Right lobe of liver (tissue), 6 donors: ENCODE measurements at regions not wholly inside any gene's neighbourhood (a gene's known extent, or its start where the extent isn't known, plus 50 kb on each side); places are given as distances from the start of the nearest gene placed in this dataset.
"Not testable (repeated sequence)": the region's sequence is repeated elsewhere in the genome, so short reads cannot be mapped to it uniquely, and the experiment has no call there.

Source experiments
- ATAC-seq, 4 donors: fragments of 200-7000 bp; cut with Tn5 transposase; one replicate each; pipeline ENCODE4 v1.9.1; 2020; ENCODE audit warnings: mild to moderate bottlenecking in 4 of 4, moderate library complexity in 4 of 4
- DNase-seq, 3 donors: peaks; one replicate each; pipeline ENCODE4 v3.0.0-alpha.2; 2020
- H3K27ac ChIP-seq, 3 donors: fragments of 200-600 bp; one replicate each; pipeline ENCODE4 v1.8.0; 2022
- H3K27me3 ChIP-seq, 2 donors: fragments of 200-600 bp; one replicate each; pipeline ENCODE4 v1.8.0; 2022
- H3K36me3 ChIP-seq, 4 donors: fragments of 200-600 bp; sonication (generic) in 1 of 4; one replicate each; pipeline versions ENCODE4 v1.5.1 to v1.8.0; 2017 to 2022; ENCODE audit warnings: control low read depth in 1 of 4
- H3K4me1 ChIP-seq, 4 donors: fragments of 200-600 bp; sonication (generic) in 1 of 4; one replicate each; pipeline versions ENCODE4 v1.5.1 to v1.8.0; 2017 to 2022; ENCODE audit warnings: control low read depth in 1 of 4
- H3K4me3 ChIP-seq, 3 donors: fragments of 200-600 bp; one replicate each; pipeline ENCODE4 v1.8.0; 2022
- H3K9me3 ChIP-seq, 4 donors: fragments of 200-600 bp; sonication (generic) in 1 of 4; one replicate each; pipeline versions ENCODE4 v1.5.1 to v1.8.0; 2017 to 2022; ENCODE audit warnings: control low read depth in 1 of 4
- CTCF ChIP-seq, 4 donors: fragments of 200-600 bp in 3 of 4; fragments of 450-650 bp in 1 of 4; IDR thresholded peaks; one replicate each; pipeline versions ENCODE4 v1.5.1 to v1.8.0; 2016 to 2022; ENCODE audit warnings: antibody characterized with exemption in 4 of 4, mild to moderate bottlenecking in 2 of 4
- POLR2A ChIP-seq: fragments of 450-650 bp; IDR thresholded peaks from one replicate; pipeline ENCODE4 v1.6.1; 2017; ENCODE audit warnings: antibody characterized with exemption, mild to moderate bottlenecking
- WGBS: methylation state at CpG from one replicate; pipeline ENCODE4 v1.1.6; 2018; ENCODE audit warnings: low coverage, low lambda C conversion rate; ENCODE audit not compliant: insufficient coverage; ENCODE audit errors: missing lambda C conversion rate; 5-methylcytosine and 5-hydroxymethylcytosine counted together
- intact Hi-C, 2 donors: fragments of 100-400 bp; cut with DNase I; formaldehyde crosslinking; loops; one replicate each; pipeline versions ENCODE4 v1.11.2 to v1.14.1; 2022
- donor health status: DM: no; HTN: yes; CAD: no.
- donor health status: DM: no; HTN: no; CAD: no.
- donor health status: DM: no; HTN: no; CAD: no.
- donor health status: DM: no; HTN: yes; CAD: no.
- donor health status: DM: no; HTN: yes; CAD: no.

GRCh38 chr7:42642699-42643098 is 269.2 kb downstream of the C7orf25 start:
- Histone ChIP-seq H3K27ac (no peak overlapping the region), H3K4me1 (no peaks in the 10 kb centered on the region), H3K36me3 (no peaks in the 10 kb centered on the region), H3K27me3 (no peaks in the 10 kb centered on the region), H3K9me3 (no peaks in the 10 kb centered on the region), H3K4me3 (no peak overlapping the region)
- ATAC-seq: no peak
- TF ChIP-seq POLR2A (no peak), CTCF (IDR thresholded peaks at IDR 0.05) (no peak)
- no peak for DNase-seq
- intact Hi-C loops: no loop called here

- no peak overlapping the region for H3K4me3 ChIP-seq
- intact Hi-C loops: no loop called here
- no peaks in the 10 kb centered on the region for H3K4me1 ChIP-seq
- no peak for ATAC-seq
- H3K36me3 ChIP-seq: no peaks in the 10 kb centered on the region
- H3K9me3 ChIP-seq: no peaks in the 10 kb centered on the region
- TF ChIP-seq CTCF (IDR thresholded peaks at IDR 0.05): no peak
- TF ChIP-seq POLR2A: no peak
- H3K27me3 ChIP-seq: no peaks in the 10 kb centered on the region
- no peak overlapping the region for H3K27ac ChIP-seq
- WGBS: 33% methylated on average over 5 of the region's 5 CpGs
- DNase-seq: no peak
Measured at GRCh38 chr7:42639930-42640329, 271.9 kb downstream of the C7orf25 start.

GRCh38 chr7:42636380-42636779 is 275.5 kb downstream of the C7orf25 start:
- DNase-seq, ATAC-seq, H3K4me3 ChIP-seq, H3K27me3 ChIP-seq, H3K27ac ChIP-seq, H3K9me3 ChIP-seq, intact Hi-C loops, H3K4me1 ChIP-seq, H3K36me3 ChIP-seq: not testable (repeated sequence)
- 38% methylated on average over 8 of the region's 11 CpGs for WGBS

GRCh38 chr7:42628054-42628453 is 283.8 kb downstream of the C7orf25 start:
- 46% methylated on average over 4 of the region's 4 CpGs for WGBS
- intact Hi-C loops: no loop called here
- H3K4me1 ChIP-seq: no peaks in the 10 kb centered on the region
- no peak overlapping the region for H3K4me3 ChIP-seq
- no peaks in the 10 kb centered on the region for H3K27me3 ChIP-seq
- H3K27ac ChIP-seq: no peak overlapping the region
- no peak for ATAC-seq
- H3K36me3 ChIP-seq: no peaks in the 10 kb centered on the region
- TF ChIP-seq CTCF (IDR thresholded peaks at IDR 0.05) (no peak), POLR2A (no peak)
- DNase-seq: no peak
- H3K9me3 ChIP-seq: no peaks in the 10 kb centered on the region

GRCh38 chr7:42627626-42628025 is 284.2 kb downstream of the C7orf25 start:
- no peak overlapping the region for H3K4me3 ChIP-seq
- TF ChIP-seq POLR2A: no peak
- TF ChIP-seq CTCF (IDR thresholded peaks at IDR 0.05): no peak
- intact Hi-C loops: no loop called here
- H3K9me3 ChIP-seq: no peaks in the 10 kb centered on the region
- H3K27ac ChIP-seq: no peak overlapping the region
- no peaks in the 10 kb centered on the region for H3K36me3 ChIP-seq
- H3K4me1 ChIP-seq: no peaks in the 10 kb centered on the region
- WGBS: 42% methylated on average over 3 of the region's 3 CpGs
- ATAC-seq (no peak), DNase-seq (no peak)
- H3K27me3 ChIP-seq: no peaks in the 10 kb centered on the region
